HL-60 (cell line): ENCODE measurements at regions not wholly inside any gene's neighbourhood (a gene's known extent, or its start where the extent isn't known, plus 50 kb on each side); places are given as distances from the start of the nearest gene placed in this dataset.

ENCODE experiments used
- DNase-seq, 2 experiments: peaks; one replicate each; pipeline ENCODE4 v3.0.0-alpha.2; 2010 to 2020; ENCODE audit warnings: low read depth in 1 of 2, low spot score in 1 of 2
- H3K27ac ChIP-seq: fragments of 250-450 bp; sonication (Bioruptor Pico); replicated peaks from 2 replicates; pipeline ENCODE4 v1.5.1; 2020; ENCODE audit warnings: mild to moderate bottlenecking, moderate library complexity
- H3K27me3 ChIP-seq: fragments of 250-450 bp; sonication (Bioruptor Pico); 2 replicates; pipeline ENCODE4 v1.5.1; 2021; ENCODE audit warnings: mild to moderate bottlenecking, moderate library complexity; ENCODE audit not compliant: insufficient read depth, poor library complexity, severe bottlenecking
- H3K4me3 ChIP-seq: replicated peaks from 2 replicates; pipeline ENCODE4 v1.5.1; 2011; ENCODE audit warnings: mild to moderate bottlenecking, control low read depth, low read length; ENCODE audit not compliant: insufficient read depth
- CTCF ChIP-seq: IDR thresholded peaks from one replicate; pipeline ENCODE4 v1.5.1; 2011; ENCODE audit warnings: low read length, control low read depth, inconsistent platforms; ENCODE audit not compliant: insufficient read depth
- GABPA ChIP-seq: IDR thresholded peaks from 2 replicates; pipeline ENCODE4 v1.6.1; 2012; ENCODE audit warnings: low read depth
- POLR2AphosphoS5 ChIP-seq: IDR thresholded peaks from 2 replicates; pipeline ENCODE4 v1.6.1; 2012; ENCODE audit warnings: low read depth
- REST ChIP-seq: IDR thresholded peaks from 2 replicates; pipeline ENCODE4 v1.6.1; 2012; ENCODE audit warnings: low read depth; ENCODE audit not compliant: insufficient replicate concordance
- SPI1 ChIP-seq: IDR thresholded peaks from 2 replicates; pipeline ENCODE4 v1.6.1; 2012; ENCODE audit warnings: low read depth, mild to moderate bottlenecking, borderline replicate concordance

GRCh38 chr18:41820784-41821183 lies 134.2 kb upstream of the PIK3C3 start:
- Histone ChIP-seq H3K4me3 (no peak overlapping the region), H3K27me3 (no peaks in the 10 kb centered on the region)
- no peak for TF ChIP-seq GABPA
- no peak for TF ChIP-seq REST
- no peak for TF ChIP-seq SPI1
- no peak for TF ChIP-seq CTCF
- TF ChIP-seq POLR2AphosphoS5: no peak

GRCh38 chr18:41818381-41819355 lies 136.4 kb upstream of the PIK3C3 start:
- H3K4me3 ChIP-seq: no peak overlapping the region
- no peak for DNase-seq
- H3K27ac ChIP-seq: no peak overlapping the region
- H3K27me3 ChIP-seq: no peaks in the 10 kb centered on the region
- TF ChIP-seq POLR2AphosphoS5 (0 out of 2 replicates have a peak, but pooled peaks have one; percentile 33), GABPA (no peak), SPI1 (peak; percentile 67; the same call in 1 of the 2 replicates), REST (no peak), CTCF (no peak)

More at GRCh38 chr18:41820784-41821183, 134.2 kb upstream of the PIK3C3 start:
- no peak for DNase-seq
- H3K27ac ChIP-seq: no peak overlapping the region

- no peaks in the 10 kb centered on the region for H3K27me3 ChIP-seq
- DNase-seq: no peak
- TF ChIP-seq GABPA (no peak), SPI1 (no peak), REST (no peak), POLR2AphosphoS5 (no peak), CTCF (no peak)
Measured at GRCh38 chr18:41814651-41815050, 140.4 kb upstream of the PIK3C3 start.

More at GRCh38 chr18:41814651-41815050, 140.4 kb upstream of the PIK3C3 start:
- Histone ChIP-seq H3K4me3 (no peak overlapping the region), H3K27ac (no peak overlapping the region)
